M059J (cell line): ENCODE measurements at regions not wholly inside any gene's neighbourhood (a gene's known extent, or its start where the extent isn't known, plus 50 kb on each side); places are given as distances from the start of the nearest gene placed in this dataset.
"Not testable (repeated sequence)": the region's sequence is repeated elsewhere in the genome, so short reads cannot be mapped to it uniquely, and the experiment has no call there.

Experiments
- DNase-seq: peaks from one replicate; pipeline ENCODE4 v3.0.0-alpha.2; 2012; ENCODE audit warnings: low read depth

DNA sequence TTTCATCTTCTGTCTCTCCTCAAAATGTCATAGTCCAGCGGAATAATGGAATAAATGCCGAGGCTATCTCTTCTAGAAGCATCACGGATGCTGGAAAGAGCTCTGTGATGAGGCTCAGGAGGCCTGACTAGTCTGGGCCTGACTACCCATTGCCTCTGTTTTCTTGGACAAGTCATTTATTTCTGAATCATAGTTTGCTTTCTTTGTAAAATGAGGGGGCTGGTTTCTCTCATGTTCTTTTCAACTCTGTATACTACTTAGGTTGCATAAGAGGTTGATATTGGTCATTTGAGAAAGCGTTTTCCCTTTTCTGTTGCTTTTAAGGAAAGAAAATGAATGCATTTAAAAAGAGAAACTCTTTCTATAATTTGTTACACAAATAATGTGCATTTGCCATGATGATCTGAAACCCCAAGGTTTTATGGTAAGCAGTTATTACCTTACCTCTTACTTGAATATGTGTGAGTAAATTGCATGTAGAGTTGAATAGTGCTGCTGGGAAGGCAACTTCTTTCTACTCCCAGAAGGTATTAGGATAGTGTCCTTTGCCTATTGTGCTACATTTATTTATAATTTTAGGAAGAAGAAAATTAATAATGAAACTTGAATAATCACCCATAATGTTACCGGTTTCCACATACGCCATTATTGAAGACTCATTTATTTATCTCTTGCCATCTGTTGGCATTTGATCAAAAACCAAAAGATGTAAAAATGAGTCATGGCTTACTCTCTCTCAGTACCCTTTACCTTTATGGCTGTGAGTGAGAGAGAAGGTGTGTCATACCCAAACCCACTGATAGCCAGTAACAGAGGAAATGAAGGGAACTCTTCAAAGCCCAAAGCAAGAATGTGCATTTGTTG, 179.1 kb downstream of the FASLG start:
- DNase-seq = peak; percentile 74

DNA sequence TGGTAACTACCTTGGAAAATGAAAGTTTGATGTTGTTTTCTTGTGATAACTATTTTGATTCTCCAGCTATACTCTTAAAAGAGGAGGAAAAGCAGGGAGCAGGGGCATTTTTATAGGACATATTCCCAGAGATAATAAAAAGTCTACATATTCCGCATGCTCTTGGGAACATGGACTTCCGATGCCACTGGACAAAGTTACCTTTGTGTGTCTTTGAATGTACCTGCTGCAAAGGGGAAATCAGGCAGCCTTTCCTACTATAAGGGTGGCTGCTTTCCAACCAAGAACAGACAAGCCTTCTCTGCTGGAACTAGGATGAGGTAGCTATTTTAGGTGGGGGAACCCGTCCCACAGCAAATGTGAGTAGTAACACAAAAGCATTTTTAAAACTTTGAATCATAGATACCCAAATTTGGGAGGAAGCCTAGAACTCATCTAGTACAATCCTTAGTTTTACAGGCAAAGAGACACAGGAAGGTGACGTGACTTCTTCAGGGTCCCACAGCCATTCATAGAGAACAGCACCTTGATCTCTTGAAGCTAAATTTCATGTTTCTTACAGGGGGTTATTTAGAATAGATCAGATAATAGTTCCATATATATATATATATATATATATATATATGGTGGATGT, 179.9 kb downstream of the FASLG start:
- DNase-seq = no peak

DNA sequence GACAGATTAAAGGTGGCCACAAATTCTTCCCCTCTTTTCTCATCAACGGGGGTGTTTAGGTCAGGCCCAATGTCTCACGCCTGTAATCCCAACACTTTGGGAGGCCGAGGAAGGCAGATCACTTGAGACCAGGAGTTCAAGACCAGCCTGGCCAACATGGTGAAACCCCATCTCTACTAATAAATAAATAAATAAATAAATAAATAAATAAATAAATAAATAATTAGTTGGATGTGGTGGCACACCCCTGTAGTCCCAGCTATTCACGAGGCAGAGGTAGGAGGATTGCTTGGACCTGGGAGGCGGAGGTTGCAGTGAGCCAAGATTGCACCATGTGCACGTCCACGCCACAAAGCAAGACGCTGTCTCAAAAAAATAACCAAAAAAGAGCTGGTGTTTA, 180.7 kb downstream of the FASLG start:
- not testable (repeated sequence) for DNase-seq

- no peak for DNase-seq
Measured at GRCh38 chr1:172843444-172843843, 184.5 kb downstream of the FASLG start.

GRCh38 chr1:172845371-172845770, 186.5 kb downstream of the FASLG start:
- no peak for DNase-seq

DNA sequence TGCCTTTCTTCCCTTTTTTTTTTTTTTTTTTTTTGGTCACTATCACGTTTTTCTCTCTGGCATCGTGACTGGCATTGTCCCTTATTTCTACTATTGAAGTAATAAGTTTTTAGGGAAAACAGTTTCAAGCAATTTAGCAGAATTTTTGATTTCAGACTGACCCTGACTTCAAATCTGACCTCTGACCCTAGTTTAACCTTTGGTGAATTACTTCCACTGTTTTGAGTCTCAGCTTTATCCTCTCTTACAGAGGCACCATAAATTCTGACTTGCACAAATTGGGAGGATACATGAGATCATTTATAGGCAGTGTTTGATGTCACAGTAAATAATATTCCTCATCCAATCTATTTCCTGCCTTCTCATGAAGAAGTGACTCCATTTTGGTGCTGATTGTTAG, 187.0 kb downstream of the FASLG start:
- no peak for DNase-seq

DNA sequence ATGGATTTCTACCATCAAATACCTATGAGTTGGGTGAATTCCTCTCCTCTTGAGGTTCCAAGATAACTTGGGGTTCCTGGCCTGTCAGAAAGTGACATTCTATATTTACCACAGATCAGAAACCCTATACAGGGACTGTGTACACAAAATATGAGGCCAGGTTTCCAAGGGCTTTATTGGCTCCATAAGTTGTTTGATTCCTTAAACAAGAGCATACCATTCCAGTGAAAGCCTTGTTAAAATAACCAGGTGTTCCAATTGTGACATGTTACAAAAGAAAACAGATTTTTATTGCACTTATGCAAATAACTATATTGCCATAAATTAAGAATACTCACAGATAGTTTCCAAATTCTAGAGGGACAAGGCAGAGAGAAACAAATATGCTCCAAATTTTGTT, 188.9 kb downstream of the FASLG start:
- DNase-seq = not testable (repeated sequence)

- DNase-seq = no peak
Measured at GRCh38 chr1:172849653-172850052, 190.8 kb downstream of the FASLG start.

DNA sequence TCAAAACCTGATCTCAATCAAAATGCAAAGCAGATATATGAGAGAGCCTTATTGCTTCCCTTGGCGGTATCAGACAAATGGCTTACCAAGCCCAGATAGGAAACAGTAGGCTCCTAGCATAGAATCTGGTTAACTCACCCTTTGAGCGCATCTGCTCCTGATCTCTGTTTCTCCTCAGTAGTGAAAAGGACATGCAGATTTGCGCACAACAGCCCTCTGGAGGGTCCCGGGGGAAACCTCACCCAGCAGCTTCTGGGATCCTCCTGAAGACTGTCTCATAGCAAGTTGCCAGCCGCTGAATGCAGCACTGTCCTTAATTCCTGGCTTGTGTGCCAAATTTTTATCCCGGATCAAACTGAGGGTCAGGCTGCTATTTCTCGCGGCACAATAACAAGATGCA, 192.2 kb downstream of the FASLG start:
- DNase-seq = no peak

DNA sequence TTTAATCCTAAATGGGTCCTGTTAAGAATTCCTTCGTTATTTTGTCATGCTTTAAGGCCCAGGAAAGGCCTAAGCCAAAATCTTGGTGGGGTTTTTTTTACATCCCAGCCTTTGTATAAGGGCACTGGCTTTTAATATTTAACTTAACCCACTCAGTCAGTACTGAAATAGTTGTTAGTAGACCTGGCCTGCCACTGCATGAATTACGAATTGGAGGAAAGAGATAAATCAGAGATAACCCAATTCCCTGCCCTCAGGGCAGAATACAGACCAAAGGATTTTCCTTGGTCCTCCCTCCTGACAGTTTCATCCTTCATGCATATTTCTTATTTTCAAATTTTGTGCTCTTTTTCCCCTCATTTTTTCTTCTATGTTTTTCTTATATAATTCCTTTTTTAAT, 193.0 kb downstream of the FASLG start:
- DNase-seq = peak; percentile 77

GRCh38 chr1:172855983-172856382, 194.8 kb downstream of the TNFSF18 start:
- DNase-seq = not testable (repeated sequence)

DNA sequence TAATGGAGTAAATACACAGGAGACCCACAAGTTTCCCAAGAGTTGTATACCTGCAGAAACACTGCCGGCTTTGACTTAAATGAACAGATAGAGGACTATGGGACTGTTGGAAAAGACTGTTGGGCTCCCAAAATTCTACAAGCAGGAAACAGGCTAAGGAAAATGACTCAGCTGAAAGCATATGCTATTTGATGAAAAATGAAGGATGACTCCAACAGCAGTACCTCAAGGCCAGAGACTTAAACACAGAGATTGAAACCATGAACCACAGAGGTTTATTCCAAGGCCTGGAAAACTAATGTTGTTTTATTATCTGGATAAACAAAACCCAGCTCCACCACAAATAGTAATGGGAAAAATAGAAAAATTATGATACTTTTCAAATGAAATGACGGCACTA, 187.7 kb downstream of the TNFSF18 start:
- DNase-seq = peak; percentile 48

DNA sequence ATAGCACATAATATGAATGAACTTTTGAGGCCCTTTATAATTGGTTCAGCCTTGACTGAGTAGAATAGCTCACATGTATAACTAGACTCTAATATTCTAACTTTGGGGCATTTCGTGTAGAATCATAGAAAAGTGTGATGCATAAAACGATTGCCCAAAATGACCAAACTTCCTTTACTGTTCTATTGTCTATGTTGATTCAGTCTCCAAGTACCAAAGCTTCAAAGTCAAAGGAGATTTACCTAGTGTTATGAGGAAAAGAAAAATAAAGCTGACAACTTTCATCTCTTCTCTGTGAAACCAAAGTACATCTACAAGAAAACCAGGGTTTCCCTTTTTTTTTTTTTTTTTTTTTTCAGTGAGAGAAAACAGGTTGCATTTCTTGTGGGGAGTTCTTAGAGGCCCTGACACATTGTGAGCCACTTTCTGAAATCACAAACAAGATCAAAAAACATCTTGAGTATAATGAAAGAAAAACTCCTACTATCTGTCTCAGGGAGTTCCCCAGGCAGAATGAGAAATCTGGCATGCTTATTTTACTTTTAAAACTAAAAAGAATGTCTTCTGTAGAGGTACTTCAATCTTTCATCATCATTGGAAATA, 183.4 kb downstream of the TNFSF18 start:
- no peak for DNase-seq

- peak; percentile 60 for DNase-seq
Measured at GRCh38 chr1:172870901-172871606, 179.7 kb downstream of the TNFSF18 start.

GRCh38 chr1:172874950-172875349, 175.8 kb downstream of the TNFSF18 start:
- DNase-seq = peak; percentile 64

DNA sequence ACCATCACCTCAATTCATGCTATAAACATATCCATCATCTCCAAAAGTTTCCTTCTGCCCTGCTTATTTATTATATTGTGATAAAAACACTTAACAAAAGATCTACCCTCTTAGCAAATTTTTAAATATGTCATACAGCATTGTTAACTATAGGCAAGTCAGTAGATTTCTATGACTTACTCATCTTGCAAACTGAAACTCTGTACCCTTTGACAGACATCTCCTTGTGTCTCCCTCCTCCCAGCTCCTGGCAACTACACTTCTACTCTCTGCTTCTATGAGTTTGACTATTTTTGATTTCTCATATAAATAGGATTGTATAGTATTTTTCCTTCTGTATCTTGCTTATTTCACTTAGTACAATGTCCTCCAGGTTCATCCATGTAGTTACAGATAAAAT, 174.8 kb downstream of the TNFSF18 start:
- no peak for DNase-seq

GRCh38 chr1:172882385-172882784, 168.4 kb downstream of the TNFSF18 start:
- DNase-seq = no peak

GRCh38 chr1:172882791-172883386, 167.9 kb downstream of the TNFSF18 start:
- no peak for DNase-seq

GRCh38 chr1:172883387-172883791, 167.4 kb downstream of the TNFSF18 start:
- DNase-seq = peak; percentile 62

GRCh38 chr1:172883844-172884243, 166.9 kb downstream of the TNFSF18 start:
- peak; percentile 80 for DNase-seq

DNA sequence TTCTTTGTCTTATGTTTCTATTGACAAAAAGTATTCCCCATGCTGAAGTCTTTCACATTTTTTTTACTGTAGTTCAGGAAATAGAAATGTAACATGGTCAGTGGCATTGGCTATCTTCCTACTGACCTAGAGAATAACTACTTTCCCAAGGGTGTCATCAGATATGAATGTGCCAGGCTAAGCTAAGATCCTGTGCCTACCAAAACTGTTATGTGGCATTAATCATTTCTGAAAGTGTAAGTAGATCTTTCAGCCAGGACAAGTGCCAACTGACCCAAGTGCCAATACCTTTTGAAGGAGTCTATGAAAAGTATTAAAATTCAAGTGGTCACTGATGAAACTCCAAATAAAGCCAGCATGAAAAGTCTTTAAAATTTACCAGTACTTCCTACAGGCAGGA, 165.3 kb downstream of the TNFSF18 start:
- peak; percentile 90 for DNase-seq

DNA sequence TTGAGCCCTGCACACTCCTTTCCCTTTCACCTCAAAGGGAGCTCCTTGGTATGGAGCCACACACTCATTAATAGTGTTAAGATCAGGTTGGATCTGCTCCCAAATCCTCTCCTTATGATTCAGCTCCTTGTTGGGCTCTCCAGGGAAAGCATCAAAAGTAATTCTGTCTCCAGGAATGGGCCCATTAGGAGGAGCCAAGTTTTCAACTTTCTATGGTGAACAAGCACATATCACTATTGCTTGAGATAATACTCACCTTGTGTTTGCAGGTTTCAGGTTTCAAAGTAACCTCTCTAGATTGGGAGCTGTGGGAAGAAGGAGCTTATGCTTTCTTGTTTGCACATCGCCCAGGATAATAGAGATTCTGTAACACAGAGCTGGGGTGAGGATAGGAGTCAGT, 164.8 kb downstream of the TNFSF18 start:
- DNase-seq = peak; percentile 84
